NCI-H2227 (cell line): ENCODE measurements at regions not wholly inside any gene's neighbourhood (a gene's known extent, or its start where the extent isn't known, plus 50 kb on each side); places are given as distances from the start of the nearest gene placed in this dataset.
"Not testable (repeated sequence)": the region's sequence is repeated elsewhere in the genome, so short reads cannot be mapped to it uniquely, and the experiment has no call there.

ENCODE experiments used
- DNase-seq: peaks from one replicate; lab custom pipeline; 2025; ENCODE audit not compliant: unreplicated experiment; lab: John Stamatoyannopoulos, UW

DNA sequence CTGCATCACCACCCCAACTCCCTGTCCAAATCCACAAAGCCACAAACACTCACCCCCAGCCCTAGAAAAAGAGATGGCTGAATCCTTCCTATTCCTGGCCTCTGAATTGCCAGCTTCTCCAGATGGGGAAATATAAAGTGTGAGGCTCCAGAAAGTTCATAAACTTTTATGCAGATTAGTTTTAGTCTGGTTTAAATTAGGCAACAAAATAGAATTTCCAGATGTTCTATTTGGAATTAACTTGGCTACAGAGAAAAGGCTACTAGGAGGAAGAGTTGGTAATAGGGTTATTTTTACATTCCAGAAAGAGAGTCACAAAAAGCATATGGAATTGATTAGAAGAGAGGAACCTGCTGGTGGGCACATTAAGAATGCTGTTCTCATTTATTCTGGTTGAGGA is 56.0 kb downstream of the EN1 start:
- DNase-seq, result no peak

GRCh38 chr2:118786746-118787145 is 60.7 kb downstream of the EN1 start:
- DNase-seq, result no peak

DNA sequence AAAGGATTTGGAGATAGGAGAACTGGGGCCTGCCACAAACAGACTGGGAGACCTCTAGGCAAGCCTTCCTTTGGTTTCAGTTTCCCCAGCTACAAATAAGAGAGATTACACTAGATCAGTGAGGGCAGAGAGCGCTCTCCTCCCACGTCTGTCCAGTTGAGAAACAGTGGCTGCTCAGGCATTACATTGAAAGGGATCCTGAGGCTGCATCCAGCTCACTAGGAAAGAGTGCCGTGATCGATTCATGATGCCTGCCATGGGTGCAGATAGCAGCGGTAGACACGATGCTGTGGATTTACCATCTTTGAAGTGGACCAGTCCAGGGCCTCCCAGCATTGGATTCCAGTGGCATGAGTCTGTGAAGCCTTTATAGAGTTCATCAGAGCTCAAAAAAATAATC is 62.6 kb downstream of the EN1 start:
- DNase-seq, result no peak

- no peak for DNase-seq
Measured at GRCh38 chr2:118779362-118779761, 68.1 kb downstream of the EN1 start.

DNA sequence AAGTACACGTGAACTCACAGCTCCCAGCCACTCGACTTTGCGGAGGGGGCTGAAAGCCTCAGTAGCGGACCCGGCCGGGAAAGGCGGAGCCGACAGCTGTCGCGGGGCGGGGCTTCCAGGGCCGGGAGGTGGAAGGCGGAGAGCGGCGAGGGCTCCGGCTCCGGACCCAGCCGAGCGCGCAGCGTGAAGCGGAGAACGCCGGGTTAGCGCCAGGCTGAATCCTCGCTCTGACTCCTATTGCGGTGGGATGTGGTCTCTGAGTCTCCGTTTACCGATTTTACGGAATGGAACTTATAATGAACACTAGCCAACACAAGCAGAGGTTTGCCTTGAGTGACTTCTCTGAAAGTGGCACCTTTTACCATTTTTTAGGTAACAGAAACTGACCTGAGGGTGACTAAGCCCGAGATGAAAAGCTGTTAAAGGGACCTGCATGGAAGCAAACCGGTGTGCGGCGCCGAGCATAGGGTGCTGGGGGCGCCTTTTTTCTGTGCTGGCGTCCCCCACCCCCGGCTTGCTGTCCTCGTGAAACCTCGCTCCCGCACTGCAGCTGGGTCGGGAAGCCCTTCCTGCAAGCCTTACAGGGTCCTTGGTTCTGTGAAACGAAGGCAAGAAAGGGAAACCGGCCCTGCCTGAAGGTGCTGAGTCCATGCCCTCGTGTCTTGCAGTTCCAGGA is 72.9 kb downstream of the EN1 start:
- DNase-seq, result peak; percentile 35

GRCh38 chr2:118773826-118774225 is 73.6 kb downstream of the EN1 start:
- no peak for DNase-seq

DNA sequence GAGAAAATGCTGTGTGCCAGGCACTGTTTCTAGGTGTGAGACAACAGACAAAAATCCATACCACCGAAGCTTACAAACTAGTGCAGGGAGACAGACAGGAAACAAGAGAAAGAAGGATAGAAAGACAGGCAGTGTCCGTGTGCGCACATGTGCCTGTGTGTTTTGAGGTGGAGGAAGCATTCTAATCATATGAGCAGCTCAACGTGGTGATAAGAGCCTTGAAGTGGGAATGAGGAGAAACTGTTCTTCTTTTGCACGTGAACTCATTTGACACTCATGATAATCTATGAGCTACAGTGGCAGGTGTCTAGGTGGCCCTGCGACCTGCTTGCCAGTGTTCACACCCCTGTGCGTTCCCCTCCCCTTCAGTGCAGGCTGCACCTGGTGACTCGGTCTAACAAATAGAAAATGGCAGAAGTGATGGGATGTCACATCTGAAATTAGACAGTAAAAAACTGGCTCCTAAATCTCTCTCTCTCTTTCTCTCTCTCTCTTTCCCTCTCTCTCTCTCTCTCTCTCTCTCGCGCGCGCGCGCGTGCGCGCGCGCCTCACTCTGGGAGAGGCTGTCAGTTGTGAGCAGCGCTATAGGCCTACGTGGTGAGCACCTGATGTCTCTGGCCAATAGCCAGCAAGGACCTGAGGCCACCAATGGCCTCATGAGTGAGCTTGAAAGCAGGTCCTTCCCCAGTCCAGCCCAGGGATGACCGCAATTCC is 74.8 kb downstream of the EN1 start:
- DNase-seq, result no peak

GRCh38 chr2:118769707-118770400 is 77.6 kb downstream of the EN1 start:
- DNase-seq, result no peak

DNA sequence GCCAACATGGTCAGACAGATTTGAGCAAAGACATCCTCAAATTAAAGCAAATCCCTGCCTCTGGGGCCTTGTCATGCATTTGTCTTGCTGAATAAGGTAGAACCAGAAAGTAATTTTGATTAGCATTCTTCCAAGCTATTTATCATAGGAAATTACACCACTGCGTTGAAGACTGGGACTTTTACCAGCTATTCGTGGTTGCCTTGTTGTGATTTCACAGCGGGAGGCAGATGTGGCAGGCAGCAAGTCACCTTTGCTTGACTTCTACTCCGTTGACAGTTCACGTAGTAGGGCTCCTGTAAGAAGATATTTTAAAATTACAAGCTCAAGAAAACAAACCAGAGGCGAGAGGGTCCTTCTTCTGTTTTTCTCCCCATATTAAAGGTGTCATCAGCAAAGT is 80.6 kb downstream of the EN1 start:
- DNase-seq, result no peak

- DNase-seq, result no peak
Measured at GRCh38 chr2:118764855-118765254, 82.6 kb downstream of the EN1 start.

- no peak for DNase-seq
Measured at GRCh38 chr2:118763797-118764196, 83.7 kb downstream of the EN1 start.

GRCh38 chr2:118762290-118762689 is 85.2 kb downstream of the EN1 start:
- no peak for DNase-seq

DNA sequence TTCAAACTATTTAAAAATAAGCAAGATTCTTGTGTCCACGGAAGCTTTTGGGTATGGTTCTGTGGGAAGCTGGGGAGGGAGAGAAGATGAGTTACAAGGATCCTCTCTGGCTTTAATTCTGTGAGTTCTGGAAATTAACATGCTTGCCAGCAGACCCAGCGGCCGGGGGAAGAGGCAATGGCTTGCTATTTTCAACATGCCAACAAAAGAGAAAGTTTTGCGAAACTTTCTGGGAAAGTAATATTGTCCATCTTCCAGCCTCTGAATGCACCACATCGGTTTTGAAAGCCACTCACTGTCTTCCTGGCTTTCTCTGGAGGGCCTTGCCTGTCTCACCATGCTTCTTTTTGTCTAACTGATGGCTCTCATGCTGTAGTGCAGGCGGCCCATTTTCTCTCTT is 85.7 kb downstream of the EN1 start:
- no peak for DNase-seq

GRCh38 chr2:118755901-118756300 is 91.5 kb downstream of the EN1 start:
- DNase-seq, result no peak

GRCh38 chr2:118755384-118755783 is 92.1 kb downstream of the EN1 start:
- no peak for DNase-seq

- no peak for DNase-seq
Measured at GRCh38 chr2:118752762-118753429, 94.6 kb downstream of the EN1 start.

- DNase-seq, result no peak
Measured at GRCh38 chr2:118750959-118751565, 96.4 kb downstream of the EN1 start.

- no peak for DNase-seq
Measured at GRCh38 chr2:118748245-118748885, 99.1 kb downstream of the EN1 start.

- no peak for DNase-seq
Measured at GRCh38 chr2:118747637-118748036, 99.8 kb downstream of the EN1 start.

- DNase-seq, result no peak
Measured at GRCh38 chr2:118747066-118747465, 100.4 kb downstream of the EN1 start.

DNA sequence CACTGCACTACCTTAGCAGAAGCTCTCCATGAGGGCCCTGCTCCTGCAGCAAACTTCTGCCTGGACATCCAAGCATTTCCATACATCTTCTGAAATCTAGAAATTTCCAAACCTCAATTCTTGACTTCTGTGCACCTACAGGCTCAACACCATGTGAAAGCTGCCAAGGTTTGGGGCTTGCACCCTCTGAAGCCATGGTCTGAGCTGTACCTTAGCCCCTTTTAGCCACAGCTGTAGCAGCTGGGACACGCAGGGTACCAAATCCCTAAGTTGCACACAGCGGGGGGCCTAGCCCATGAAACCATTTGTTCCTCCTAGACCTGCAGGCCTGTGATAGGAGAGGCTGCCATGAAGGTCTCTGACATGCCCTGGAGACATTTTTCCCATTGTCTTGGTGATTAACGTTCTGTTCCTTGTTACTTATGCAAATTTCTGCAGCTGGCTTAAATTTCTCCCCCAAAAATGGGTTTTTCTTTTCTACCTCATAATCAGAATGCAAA is 102.7 kb downstream of the EN1 start:
- not testable (repeated sequence) for DNase-seq
